ENCODE measurements at regions not wholly inside any gene's neighbourhood (a gene's known extent, or its start where the extent isn't known, plus 50 kb on each side); places are given as distances from the start of the nearest gene placed in this dataset.
"Not testable (repeated sequence)": the region's sequence is repeated elsewhere in the genome, so short reads cannot be mapped to it uniquely, and the experiment has no call there.

DNA sequence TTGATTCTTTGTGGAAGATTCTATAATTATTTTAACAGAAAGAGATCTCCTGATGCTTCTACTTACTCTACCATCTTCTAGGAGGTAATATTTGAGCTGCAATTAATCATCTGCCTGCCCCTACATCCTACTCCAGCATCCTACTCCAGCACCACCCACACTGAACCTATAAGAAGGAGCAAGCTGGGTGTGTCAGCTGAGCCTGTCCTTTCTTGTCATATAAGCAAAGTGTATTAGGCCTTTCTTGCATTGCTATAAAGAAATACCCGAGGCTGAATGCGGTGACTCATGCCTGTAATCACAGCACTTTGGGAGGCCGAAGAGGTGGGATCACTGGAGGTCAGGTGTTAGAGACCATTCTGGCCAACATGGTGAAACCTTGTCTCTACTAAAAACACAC, 84.2 kb upstream of the ARG1 start:
- Histone ChIP-seq H3K27ac (no peak overlapping the region), H3K4me3 (no peak overlapping the region), H3K36me3 (no peaks in the 10 kb centered on the region), H3K9me3 (no peaks in the 10 kb centered on the region), H3K4me1 (no peaks in the 10 kb centered on the region), H3K27me3 (no peaks in the 10 kb centered on the region)
- DNase-seq = no peak
- TF ChIP-seq CTCF (IDR thresholded peaks at IDR 0.05) = no peak
- intact Hi-C loops (cut with DNase I; ENCODE audit: low total_unique reads) = no loop called here

DNA sequence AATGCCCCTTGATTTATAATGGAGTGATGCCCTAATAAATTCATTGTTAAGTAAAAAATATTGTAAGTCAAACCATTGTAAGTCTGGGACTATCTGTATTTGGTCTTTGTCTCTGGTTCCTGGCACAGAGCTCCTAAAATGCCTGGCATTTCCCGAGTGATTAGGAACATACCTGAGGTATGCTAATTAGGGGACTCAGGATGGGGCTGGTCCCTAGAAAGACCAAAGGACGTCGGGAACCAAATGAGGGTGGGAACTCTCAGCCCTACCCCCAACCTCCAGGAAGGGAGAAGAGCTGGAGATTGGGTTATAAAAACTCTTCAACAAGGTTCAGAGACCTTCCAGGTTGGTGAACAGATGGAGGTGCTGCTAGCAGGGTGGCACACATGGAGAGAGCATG, 82.6 kb upstream of the ARG1 start:
- Histone ChIP-seq H3K27ac (no peak overlapping the region), H3K4me1 (no peaks in the 10 kb centered on the region), H3K27me3 (no peaks in the 10 kb centered on the region), H3K36me3 (no peaks in the 10 kb centered on the region), H3K9me3 (no peaks in the 10 kb centered on the region), H3K4me3 (no peak overlapping the region)
- no peak for DNase-seq
- no peak for TF ChIP-seq CTCF (IDR thresholded peaks at IDR 0.05)
- intact Hi-C loops (cut with DNase I; ENCODE audit: low total_unique reads) = no loop called here

DNA sequence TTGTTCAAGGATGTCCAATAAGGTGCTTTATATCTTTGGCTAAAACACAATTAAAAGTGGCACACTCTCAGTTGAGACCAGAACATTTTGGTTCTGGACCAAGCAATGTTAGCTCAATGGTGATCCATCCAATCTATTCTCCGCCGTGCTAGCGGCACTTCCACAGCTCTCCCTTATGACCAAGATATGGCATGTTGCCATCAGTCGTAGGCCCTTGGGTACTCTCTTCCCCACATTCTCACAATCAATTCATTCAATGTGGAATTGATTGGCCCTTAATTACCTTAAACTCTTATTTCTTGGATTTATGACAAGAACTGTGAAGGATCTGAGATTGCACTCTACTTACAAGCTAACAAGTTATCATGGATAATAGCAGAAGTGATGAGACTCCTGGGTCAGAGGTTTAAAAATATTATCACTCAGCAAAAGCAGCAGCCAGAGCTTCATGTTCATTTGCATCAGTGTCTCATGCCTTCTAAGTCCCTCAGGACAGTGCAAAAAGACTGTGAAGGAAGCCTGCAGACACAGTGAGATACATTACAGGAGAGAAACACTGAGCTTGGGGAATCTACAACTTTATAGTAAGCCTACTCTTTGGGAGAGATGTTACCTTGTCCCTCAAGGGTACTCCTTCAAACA, 80.0 kb upstream of the ARG1 start:
- no peaks in the 10 kb centered on the region for H3K36me3 ChIP-seq
- DNase-seq = no peak
- H3K27me3 ChIP-seq = no peaks in the 10 kb centered on the region
- H3K27ac ChIP-seq = no peak overlapping the region
- no peaks in the 10 kb centered on the region for H3K9me3 ChIP-seq
- H3K4me3 ChIP-seq = no peak overlapping the region
- no peaks in the 10 kb centered on the region for H3K4me1 ChIP-seq
- intact Hi-C loops (cut with DNase I; ENCODE audit: low total_unique reads) = no loop called here
- no peak for TF ChIP-seq CTCF (IDR thresholded peaks at IDR 0.05)

GRCh38 chr6:131504387-131504786, 68.6 kb upstream of the ARG1 start:
- DNase-seq; H3K9me3 ChIP-seq; H3K4me3 ChIP-seq; H3K27me3 ChIP-seq; H3K36me3 ChIP-seq; H3K27ac ChIP-seq; intact Hi-C loops (cut with DNase I; ENCODE audit: low total_unique reads); H3K4me1 ChIP-seq: not testable (repeated sequence)

- intact Hi-C loops (cut with DNase I; ENCODE audit: low total_unique reads) = no loop called here
- Histone ChIP-seq H3K27ac (no peak overlapping the region), H3K9me3 (no peaks in the 10 kb centered on the region), H3K27me3 (no peaks in the 10 kb centered on the region), H3K4me3 (no peak overlapping the region), H3K36me3 (no peaks in the 10 kb centered on the region), H3K4me1 (no peaks in the 10 kb centered on the region)
- no peak for TF ChIP-seq CTCF (IDR thresholded peaks at IDR 0.05)
- DNase-seq = no peak
Observed at GRCh38 chr6:131510094-131510493, 62.9 kb upstream of the ARG1 start.

DNA sequence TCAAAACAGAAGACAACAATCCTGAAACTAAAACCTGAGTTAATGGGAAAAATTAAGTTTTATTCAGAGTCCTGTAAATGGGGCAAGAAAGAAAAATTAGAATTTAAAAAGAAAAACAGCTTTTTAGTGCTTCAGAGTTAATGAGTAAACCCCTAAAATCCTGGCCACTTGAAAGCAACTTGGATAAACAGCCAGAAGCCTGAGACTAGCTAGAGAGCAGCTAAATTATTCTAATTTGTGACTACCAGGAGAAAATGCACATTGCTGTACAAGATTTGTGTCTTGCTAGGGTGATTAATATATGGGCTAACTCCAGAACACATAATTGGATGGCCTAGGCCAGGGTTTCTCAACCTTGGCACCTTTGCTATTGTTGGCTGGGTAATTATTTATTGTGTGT, 62.4 kb upstream of the ARG1 start:
- no peak overlapping the region for H3K27ac ChIP-seq
- no peaks in the 10 kb centered on the region for H3K36me3 ChIP-seq
- TF ChIP-seq CTCF (IDR thresholded peaks at IDR 0.05) = no peak
- H3K4me3 ChIP-seq = no peak overlapping the region
- no peaks in the 10 kb centered on the region for H3K27me3 ChIP-seq
- no peaks in the 10 kb centered on the region for H3K4me1 ChIP-seq
- intact Hi-C loops (cut with DNase I; ENCODE audit: low total_unique reads) = no loop called here
- no peaks in the 10 kb centered on the region for H3K9me3 ChIP-seq
- no peak for DNase-seq
